ENCODE measurements at regions not wholly inside any gene's neighbourhood (a gene's known extent, or its start where the extent isn't known, plus 50 kb on each side); places are given as distances from the start of the nearest gene placed in this dataset.

DNA sequence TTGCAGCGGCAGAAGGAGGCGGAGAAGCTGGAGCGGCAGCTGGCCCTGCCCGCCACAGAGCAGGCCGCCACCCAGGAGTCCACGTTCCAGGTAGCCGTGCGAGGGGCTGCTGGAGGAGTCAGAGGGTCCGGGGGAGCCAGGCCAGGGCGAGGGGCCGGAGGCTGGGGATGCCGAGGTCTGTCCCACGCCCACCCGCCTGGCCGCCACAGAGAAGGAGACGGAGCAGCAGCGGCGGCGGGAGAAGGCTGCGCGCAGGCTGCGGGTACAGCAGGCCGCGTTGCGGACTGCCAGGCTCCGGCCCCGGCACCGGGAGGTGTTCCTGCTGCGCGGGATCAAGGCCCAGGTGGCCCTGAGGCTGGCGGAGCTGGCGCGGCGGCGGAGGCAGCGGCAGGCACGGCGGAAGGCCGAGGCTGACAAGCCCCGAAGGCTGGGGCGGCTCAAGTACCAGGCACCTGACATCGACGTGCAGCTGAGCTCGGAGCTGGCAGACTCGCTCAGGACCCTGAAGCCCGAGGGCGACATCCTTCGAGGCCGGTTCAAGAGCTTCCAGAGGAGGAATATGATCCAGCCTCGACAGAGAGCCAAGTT is 625.0 kb downstream of the MCTP2 start:
- no peak overlapping the region for H3K4me3 ChIP-seq (ENCODE audit: low read length)
- no peaks in the 10 kb centered on the region for H3K79me2 ChIP-seq (ENCODE audit: low read length)
- H2AFZ ChIP-seq (ENCODE audit: low read length), result no peak overlapping the region
- no peaks in the 10 kb centered on the region for H3K9me2 ChIP-seq (replicated peaks; ENCODE audit: insufficient read depth, low read length)
- H4K20me1 ChIP-seq (ENCODE audit: insufficient read depth, low read length), result no peaks in the 10 kb centered on the region
- H3K9ac ChIP-seq (ENCODE audit: low read length), result no peak overlapping the region
- H3F3A ChIP-seq (ENCODE audit: insufficient read depth, low read length), result no peaks in the 10 kb centered on the region
- H3K4me2 ChIP-seq (ENCODE audit: low read depth, low read length), result no peak overlapping the region
- no peaks in the 10 kb centered on the region for H3K9me3 ChIP-seq (replicated peaks; ENCODE audit: insufficient read depth, low read length)
- TF ChIP-seq EZH2phosphoT487 (IDR thresholded peaks at IDR 0.05; ENCODE audit: low read length) (no peak), EZH2 (optimal IDR thresholded peaks at IDR 0.05; ENCODE audit: low read depth, low read length) (no peak)
- TF ChIP-seq, protein P1, sequence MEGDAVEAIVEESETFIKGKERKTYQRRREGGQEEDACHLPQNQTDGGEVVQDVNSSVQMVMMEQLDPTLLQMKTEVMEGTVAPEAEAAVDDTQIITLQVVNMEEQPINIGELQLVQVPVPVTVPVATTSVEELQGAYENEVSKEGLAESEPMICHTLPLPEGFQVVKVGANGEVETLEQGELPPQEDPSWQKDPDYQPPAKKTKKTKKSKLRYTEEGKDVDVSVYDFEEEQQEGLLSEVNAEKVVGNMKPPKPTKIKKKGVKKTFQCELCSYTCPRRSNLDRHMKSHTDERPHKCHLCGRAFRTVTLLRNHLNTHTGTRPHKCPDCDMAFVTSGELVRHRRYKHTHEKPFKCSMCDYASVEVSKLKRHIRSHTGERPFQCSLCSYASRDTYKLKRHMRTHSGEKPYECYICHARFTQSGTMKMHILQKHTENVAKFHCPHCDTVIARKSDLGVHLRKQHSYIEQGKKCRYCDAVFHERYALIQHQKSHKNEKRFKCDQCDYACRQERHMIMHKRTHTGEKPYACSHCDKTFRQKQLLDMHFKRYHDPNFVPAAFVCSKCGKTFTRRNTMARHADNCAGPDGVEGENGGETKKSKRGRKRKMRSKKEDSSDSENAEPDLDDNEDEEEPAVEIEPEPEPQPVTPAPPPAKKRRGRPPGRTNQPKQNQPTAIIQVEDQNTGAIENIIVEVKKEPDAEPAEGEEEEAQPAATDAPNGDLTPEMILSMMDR (IDR thresholded peaks at IDR 0.05; ENCODE audit: low read length), result no peak
- no peaks in the 10 kb centered on the region for H3K36me3 ChIP-seq (replicated peaks; ENCODE audit: insufficient read depth, low read length)
- H3K4me1 ChIP-seq (ENCODE audit: low read length), result no peaks in the 10 kb centered on the region
- H3K27me3 ChIP-seq (replicated peaks; ENCODE audit: insufficient read depth, low read length), result no peaks in the 10 kb centered on the region
- no peak overlapping the region for H3K27ac ChIP-seq (ENCODE audit: low read length)
- DNase-seq, result no peak

DNA sequence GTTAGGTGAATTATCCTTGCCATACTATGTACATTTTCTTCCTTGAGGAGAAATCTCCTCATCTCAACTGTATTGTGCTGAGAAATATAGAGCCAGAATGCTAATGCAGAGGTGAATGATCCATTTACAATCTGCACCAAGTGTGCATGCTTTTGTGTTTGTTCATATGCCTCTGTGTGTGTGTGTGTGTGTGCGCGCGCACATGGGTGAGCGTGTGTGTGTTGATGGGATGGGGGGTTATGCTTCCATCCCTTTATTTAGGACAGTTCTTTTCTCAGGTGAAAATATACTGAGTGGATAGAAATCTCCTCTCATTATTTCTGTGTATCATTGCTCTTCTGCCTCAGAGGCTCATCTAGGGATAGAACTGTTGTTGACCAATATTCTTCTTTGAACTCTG is 626.1 kb downstream of the MCTP2 start:
- Histone ChIP-seq H3F3A (ENCODE audit: insufficient read depth, low read length) (no peaks in the 10 kb centered on the region), H2AFZ (ENCODE audit: low read length) (no peak overlapping the region), H3K36me3 (replicated peaks; ENCODE audit: insufficient read depth, low read length) (no peaks in the 10 kb centered on the region), H3K27ac (ENCODE audit: low read length) (no peak overlapping the region), H3K4me2 (ENCODE audit: low read depth, low read length) (no peak overlapping the region), H3K9ac (ENCODE audit: low read length) (no peak overlapping the region), H3K79me2 (ENCODE audit: low read length) (no peaks in the 10 kb centered on the region), H3K27me3 (replicated peaks; ENCODE audit: insufficient read depth, low read length) (no peaks in the 10 kb centered on the region), H3K4me1 (ENCODE audit: low read length) (no peaks in the 10 kb centered on the region), H3K9me2 (replicated peaks; ENCODE audit: insufficient read depth, low read length) (no peaks in the 10 kb centered on the region), H4K20me1 (ENCODE audit: insufficient read depth, low read length) (no peaks in the 10 kb centered on the region), H3K4me3 (ENCODE audit: low read length) (no peak overlapping the region), H3K9me3 (replicated peaks; ENCODE audit: insufficient read depth, low read length) (no peaks in the 10 kb centered on the region)
- no peak for DNase-seq
- TF ChIP-seq EZH2phosphoT487 (IDR thresholded peaks at IDR 0.05; ENCODE audit: low read length) (no peak), EZH2 (optimal IDR thresholded peaks at IDR 0.05; ENCODE audit: low read depth, low read length) (no peak)
- TF ChIP-seq, protein P1 (IDR thresholded peaks at IDR 0.05; ENCODE audit: low read length), result no peak

DNA sequence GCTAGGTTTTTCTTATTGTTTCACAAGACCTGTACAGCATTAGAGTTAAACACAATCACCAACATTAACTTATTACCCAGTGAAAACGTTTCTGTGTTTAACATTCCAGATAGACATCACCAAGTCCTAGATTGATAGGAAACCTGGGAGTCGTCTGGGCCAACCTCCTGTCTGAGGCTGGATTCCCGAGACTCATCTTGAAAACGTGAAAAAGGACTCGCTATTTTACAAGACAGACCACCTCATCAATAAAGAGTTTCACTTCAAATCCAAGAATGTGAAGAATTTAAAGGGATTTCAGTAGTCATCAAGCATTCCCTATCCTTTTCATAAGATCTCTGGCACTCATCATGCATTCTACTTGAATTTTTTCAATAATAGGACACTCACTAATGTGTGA is 626.6 kb downstream of the MCTP2 start:
- Histone ChIP-seq H3K36me3 (replicated peaks; ENCODE audit: insufficient read depth, low read length) (no peaks in the 10 kb centered on the region), H3K9me2 (replicated peaks; ENCODE audit: insufficient read depth, low read length) (no peaks in the 10 kb centered on the region), H3K27me3 (replicated peaks; ENCODE audit: insufficient read depth, low read length) (no peaks in the 10 kb centered on the region), H3K4me3 (ENCODE audit: low read length) (no peak overlapping the region), H2AFZ (ENCODE audit: low read length) (0 out of 2 replicates have a peak overlapping the region, but pooled peaks have one; percentile 35), H3K4me2 (ENCODE audit: low read depth, low read length) (no peak overlapping the region), H4K20me1 (ENCODE audit: insufficient read depth, low read length) (no peaks in the 10 kb centered on the region), H3F3A (ENCODE audit: insufficient read depth, low read length) (no peaks in the 10 kb centered on the region), H3K79me2 (ENCODE audit: low read length) (no peaks in the 10 kb centered on the region), H3K4me1 (ENCODE audit: low read length) (no peaks in the 10 kb centered on the region), H3K27ac (ENCODE audit: low read length) (no peak overlapping the region), H3K9ac (ENCODE audit: low read length) (no peak overlapping the region), H3K9me3 (replicated peaks; ENCODE audit: insufficient read depth, low read length) (no peaks in the 10 kb centered on the region)
- no peak for DNase-seq
- no peak for TF ChIP-seq EZH2 (optimal IDR thresholded peaks at IDR 0.05; ENCODE audit: low read depth, low read length)
- TF ChIP-seq, protein P1 (IDR thresholded peaks at IDR 0.05; ENCODE audit: low read length), result no peak

All from MM.1S (cell line).